Sigmoid colon (tissue), 4 donors: ENCODE measurements at regions not wholly inside any gene's neighbourhood (a gene's known extent, or its start where the extent isn't known, plus 50 kb on each side); places are given as distances from the start of the nearest gene placed in this dataset.

Source experiments
- CTCF ChIP-seq, 4 experiments: fragments of 450-650 bp in 3 of 4; fragments of 200-600 bp in 1 of 4; IDR thresholded peaks; one replicate each; pipeline ENCODE4 v1.5.1; 2016 to 2019; ENCODE audit warnings: antibody characterized with exemption in 4 of 4, mild to moderate bottlenecking in 3 of 4, moderate library complexity in 2 of 4
- EP300 ChIP-seq, 4 donors: sonication (generic); formaldehyde crosslinking; IDR thresholded peaks; one replicate each; pipeline ENCODE4 v1.6.1; 2017; ENCODE audit warnings: antibody characterized with exemption in 4 of 4
- POLR2A ChIP-seq, 2 donors: fragments of 450-650 bp; IDR thresholded peaks; one replicate each; pipeline ENCODE4 v1.6.1; 2016; ENCODE audit warnings: antibody characterized with exemption in 2 of 2, mild to moderate bottlenecking in 2 of 2, moderate library complexity in 2 of 2
- POLR2AphosphoS5 ChIP-seq, 4 donors: sonication (generic); formaldehyde crosslinking; IDR thresholded peaks; one replicate each; pipeline ENCODE4 v1.6.1; 2017; ENCODE audit warnings: antibody characterized with exemption in 4 of 4

- no peak for TF ChIP-seq CTCF (IDR thresholded peaks at IDR 0.05)
- no peak for TF ChIP-seq POLR2AphosphoS5 (IDR thresholded peaks at IDR 0.05)
- no peak for TF ChIP-seq EP300 (IDR thresholded peaks at IDR 0.05)
- TF ChIP-seq POLR2A (IDR thresholded peaks at IDR 0.05), result no peak
These were observed 266.2 kb upstream of the CYLC2 start for GRCh38 chr9:102728946-102729345.
